HEK293 (cell line): ENCODE measurements at regions not wholly inside any gene's neighbourhood (a gene's known extent, or its start where the extent isn't known, plus 50 kb on each side); places are given as distances from the start of the nearest gene placed in this dataset.

Experiments used
- SCRT1 ChIP-seq: fragments of 450-650 bp; formaldehyde crosslinking; IDR thresholded peaks from 2 replicates; pipeline ENCODE4 v1.5.1; 2016; ENCODE audit warnings: missing biosample characterization, missing genetic modification characterization, borderline replicate concordance
- ZNF10 ChIP-seq: fragments of 450-650 bp; formaldehyde crosslinking; IDR thresholded peaks from 2 replicates; pipeline ENCODE4 v1.5.1; 2017; ENCODE audit warnings: missing biosample characterization, missing genetic modification characterization
- ZNF138 ChIP-seq: fragments of 450-650 bp; formaldehyde crosslinking; IDR thresholded peaks from 2 replicates; pipeline ENCODE4 v1.5.1; 2016; ENCODE audit warnings: missing biosample characterization, missing genetic modification characterization, borderline replicate concordance
- ZNF23 ChIP-seq: fragments of 450-650 bp; formaldehyde crosslinking; IDR thresholded peaks from 2 replicates; pipeline ENCODE4 v1.5.1; 2016; ENCODE audit warnings: missing biosample characterization, missing genetic modification characterization, borderline replicate concordance
- ZNF302 ChIP-seq: fragments of 450-650 bp; formaldehyde crosslinking; IDR thresholded peaks from 2 replicates; pipeline ENCODE4 v1.5.1; 2016; ENCODE audit warnings: missing biosample characterization, missing genetic modification characterization, low read depth
- ZNF514 ChIP-seq: fragments of 450-650 bp; formaldehyde crosslinking; IDR thresholded peaks from 2 replicates; pipeline ENCODE4 v1.5.1; 2016; ENCODE audit warnings: missing biosample characterization, missing genetic modification characterization
- ZNF777 ChIP-seq: fragments of 450-650 bp; formaldehyde crosslinking; IDR thresholded peaks from 2 replicates; pipeline ENCODE4 v1.5.1; 2017; ENCODE audit warnings: missing biosample characterization, missing genetic modification characterization, borderline replicate concordance
- ZSCAN30 ChIP-seq: fragments of 450-650 bp; IDR thresholded peaks from 2 replicates; pipeline ENCODE4 v1.5.1; 2018; ENCODE audit warnings: missing biosample characterization, mild to moderate bottlenecking, missing genetic modification characterization, moderate library complexity
- TF ChIP-seq, protein P1 (sequence below): fragments of 450-650 bp; formaldehyde crosslinking; IDR thresholded peaks from 2 replicates; pipeline ENCODE4 v1.5.1; 2016; ENCODE audit warnings: missing biosample characterization, missing genetic modification characterization
- TF ChIP-seq, protein P2 (sequence below): fragments of 450-650 bp; formaldehyde crosslinking; IDR thresholded peaks from 2 replicates; pipeline ENCODE4 v1.5.1; 2016; ENCODE audit warnings: missing biosample characterization, missing genetic modification characterization

DNA sequence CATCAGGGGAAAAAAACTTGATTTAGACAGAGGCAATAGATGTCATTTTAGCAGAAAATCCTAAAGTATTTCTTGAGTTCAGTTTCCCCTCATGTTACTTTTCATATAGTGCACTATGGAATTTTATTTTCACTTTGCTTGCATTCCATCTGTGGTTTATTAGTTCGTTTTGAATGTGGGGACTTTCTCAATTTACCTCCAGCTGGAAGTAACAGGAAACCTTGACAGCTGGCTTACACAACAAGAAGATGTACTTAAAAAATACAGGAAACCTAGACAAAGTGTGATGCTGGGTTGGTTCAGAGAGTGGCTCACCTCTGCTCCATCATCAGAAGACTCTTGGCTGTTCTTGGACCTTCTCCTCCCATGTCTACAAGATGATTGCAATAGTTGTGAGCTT is 567.0 kb downstream of the CETN3 start:
- TF ChIP-seq ZNF777 (tag by site-specific recombination) (no peak), ZNF138 (tag by site-specific recombination) (no peak), ZNF23 (no peak), ZSCAN30 (tag by site-specific recombination) (no peak), ZNF514 (no peak), SCRT1 (no peak), ZNF10 (tag by site-specific recombination) (no peak), ZNF302 (no peak)
- TF ChIP-seq, protein P1, sequence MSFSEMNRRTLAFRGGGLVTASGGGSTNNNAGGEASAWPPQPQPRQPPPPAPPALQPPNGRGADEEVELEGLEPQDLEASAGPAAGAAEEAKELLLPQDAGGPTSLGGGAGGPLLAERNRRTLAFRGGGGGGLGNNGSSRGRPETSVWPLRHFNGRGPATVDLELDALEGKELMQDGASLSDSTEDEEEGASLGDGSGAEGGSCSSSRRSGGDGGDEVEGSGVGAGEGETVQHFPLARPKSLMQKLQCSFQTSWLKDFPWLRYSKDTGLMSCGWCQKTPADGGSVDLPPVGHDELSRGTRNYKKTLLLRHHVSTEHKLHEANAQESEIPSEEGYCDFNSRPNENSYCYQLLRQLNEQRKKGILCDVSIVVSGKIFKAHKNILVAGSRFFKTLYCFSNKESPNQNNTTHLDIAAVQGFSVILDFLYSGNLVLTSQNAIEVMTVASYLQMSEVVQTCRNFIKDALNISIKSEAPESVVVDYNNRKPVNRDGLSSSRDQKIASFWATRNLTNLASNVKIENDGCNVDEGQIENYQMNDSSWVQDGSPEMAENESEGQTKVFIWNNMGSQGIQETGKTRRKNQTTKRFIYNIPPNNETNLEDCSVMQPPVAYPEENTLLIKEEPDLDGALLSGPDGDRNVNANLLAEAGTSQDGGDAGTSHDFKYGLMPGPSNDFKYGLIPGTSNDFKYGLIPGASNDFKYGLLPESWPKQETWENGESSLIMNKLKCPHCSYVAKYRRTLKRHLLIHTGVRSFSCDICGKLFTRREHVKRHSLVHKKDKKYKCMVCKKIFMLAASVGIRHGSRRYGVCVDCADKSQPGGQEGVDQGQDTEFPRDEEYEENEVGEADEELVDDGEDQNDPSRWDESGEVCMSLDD (tag by site-specific recombination) = no peak
- TF ChIP-seq, protein P2, sequence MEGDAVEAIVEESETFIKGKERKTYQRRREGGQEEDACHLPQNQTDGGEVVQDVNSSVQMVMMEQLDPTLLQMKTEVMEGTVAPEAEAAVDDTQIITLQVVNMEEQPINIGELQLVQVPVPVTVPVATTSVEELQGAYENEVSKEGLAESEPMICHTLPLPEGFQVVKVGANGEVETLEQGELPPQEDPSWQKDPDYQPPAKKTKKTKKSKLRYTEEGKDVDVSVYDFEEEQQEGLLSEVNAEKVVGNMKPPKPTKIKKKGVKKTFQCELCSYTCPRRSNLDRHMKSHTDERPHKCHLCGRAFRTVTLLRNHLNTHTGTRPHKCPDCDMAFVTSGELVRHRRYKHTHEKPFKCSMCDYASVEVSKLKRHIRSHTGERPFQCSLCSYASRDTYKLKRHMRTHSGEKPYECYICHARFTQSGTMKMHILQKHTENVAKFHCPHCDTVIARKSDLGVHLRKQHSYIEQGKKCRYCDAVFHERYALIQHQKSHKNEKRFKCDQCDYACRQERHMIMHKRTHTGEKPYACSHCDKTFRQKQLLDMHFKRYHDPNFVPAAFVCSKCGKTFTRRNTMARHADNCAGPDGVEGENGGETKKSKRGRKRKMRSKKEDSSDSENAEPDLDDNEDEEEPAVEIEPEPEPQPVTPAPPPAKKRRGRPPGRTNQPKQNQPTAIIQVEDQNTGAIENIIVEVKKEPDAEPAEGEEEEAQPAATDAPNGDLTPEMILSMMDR = no peak
